HS-27A (cell line): ENCODE measurements at regions not wholly inside any gene's neighbourhood (a gene's known extent, or its start where the extent isn't known, plus 50 kb on each side); places are given as distances from the start of the nearest gene placed in this dataset.
A peak's percentile ranks its signal among the peaks of the same experiment; 100 is the strongest.

ENCODE experiments used
- DNase-seq: peaks from one replicate; pipeline ENCODE4 v3.0.0-alpha.2; 2012; ENCODE audit warnings: low read depth, missing footprints

DNA sequence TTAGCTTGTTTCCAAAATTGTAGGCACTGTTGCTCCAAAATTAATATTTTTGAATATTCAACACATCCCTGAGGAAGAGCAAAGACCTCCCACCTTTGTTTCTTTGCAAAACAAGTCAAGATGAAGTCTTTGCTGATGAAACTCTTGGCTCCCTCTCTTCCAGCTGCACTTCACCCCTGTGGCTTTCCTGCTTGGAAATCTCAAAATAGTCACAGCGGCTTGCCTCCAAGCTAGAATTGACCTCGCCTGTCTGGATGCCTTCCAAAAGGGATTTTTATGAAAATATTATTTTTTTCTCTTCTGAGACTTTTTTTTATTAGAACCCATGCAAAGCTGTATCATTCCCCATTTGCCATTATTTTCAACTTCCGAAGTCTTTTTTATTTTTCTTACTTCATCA lies 71.1 kb upstream of the MROH9 start:
- DNase-seq, result no peak

DNA sequence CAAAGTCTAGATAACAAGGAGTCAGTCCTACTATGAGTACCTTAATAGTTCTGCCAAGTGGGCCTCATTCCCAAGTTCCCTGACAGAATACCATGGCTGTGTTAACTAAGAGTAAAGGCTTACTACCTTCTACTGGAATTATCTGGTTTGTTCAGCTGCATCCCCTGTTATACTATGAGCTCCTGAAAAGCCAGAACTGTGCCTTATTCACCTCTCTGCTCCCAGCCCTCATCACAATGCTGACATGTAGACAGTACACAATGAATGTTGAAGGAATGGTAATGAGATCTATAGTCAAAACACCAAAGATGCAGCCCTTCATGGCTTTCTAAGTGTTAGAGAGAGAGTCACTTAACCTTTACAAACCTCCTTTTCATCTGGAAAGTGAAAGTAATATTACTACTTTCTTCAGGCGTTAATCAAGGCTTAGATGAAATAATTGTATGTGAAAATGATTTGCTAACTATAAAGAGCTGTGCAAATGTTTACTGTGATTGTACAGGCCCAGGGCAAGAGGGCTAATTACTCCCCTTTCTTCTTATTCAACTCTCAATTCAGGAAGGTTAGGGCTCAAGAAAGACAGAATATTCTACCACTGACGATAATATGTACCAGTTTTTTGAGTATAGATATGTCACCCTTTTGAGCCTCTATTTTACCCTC lies 70.3 kb upstream of the MROH9 start:
- no peak for DNase-seq

- DNase-seq, result no peak
Observed at GRCh38 chr1:170866646-170867045, 68.7 kb upstream of the MROH9 start.

DNA sequence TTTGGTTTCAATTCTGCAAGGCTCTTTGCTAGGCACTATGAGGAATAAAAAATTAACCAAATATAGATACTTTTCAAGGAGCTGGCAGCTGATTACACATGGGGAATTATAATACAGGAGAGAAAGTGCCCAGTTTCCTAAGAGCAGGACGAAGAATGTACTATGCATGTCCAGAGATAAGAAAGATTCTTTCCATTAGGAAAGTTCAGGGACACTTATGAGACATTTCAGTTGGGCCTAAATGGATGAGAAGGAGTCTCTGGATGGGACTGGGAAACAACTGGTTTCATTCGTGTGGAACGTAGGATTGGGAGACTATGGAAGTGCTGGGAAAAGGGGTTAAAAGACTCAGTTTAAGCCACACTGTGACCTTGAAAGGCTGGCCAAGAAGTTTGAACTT lies 63.5 kb upstream of the MROH9 start:
- DNase-seq, result no peak

- DNase-seq, result no peak
Observed at GRCh38 chr1:170872663-170873062, 62.7 kb upstream of the MROH9 start.

GRCh38 chr1:170874671-170875070 lies 60.7 kb upstream of the MROH9 start:
- DNase-seq, result no peak

DNA sequence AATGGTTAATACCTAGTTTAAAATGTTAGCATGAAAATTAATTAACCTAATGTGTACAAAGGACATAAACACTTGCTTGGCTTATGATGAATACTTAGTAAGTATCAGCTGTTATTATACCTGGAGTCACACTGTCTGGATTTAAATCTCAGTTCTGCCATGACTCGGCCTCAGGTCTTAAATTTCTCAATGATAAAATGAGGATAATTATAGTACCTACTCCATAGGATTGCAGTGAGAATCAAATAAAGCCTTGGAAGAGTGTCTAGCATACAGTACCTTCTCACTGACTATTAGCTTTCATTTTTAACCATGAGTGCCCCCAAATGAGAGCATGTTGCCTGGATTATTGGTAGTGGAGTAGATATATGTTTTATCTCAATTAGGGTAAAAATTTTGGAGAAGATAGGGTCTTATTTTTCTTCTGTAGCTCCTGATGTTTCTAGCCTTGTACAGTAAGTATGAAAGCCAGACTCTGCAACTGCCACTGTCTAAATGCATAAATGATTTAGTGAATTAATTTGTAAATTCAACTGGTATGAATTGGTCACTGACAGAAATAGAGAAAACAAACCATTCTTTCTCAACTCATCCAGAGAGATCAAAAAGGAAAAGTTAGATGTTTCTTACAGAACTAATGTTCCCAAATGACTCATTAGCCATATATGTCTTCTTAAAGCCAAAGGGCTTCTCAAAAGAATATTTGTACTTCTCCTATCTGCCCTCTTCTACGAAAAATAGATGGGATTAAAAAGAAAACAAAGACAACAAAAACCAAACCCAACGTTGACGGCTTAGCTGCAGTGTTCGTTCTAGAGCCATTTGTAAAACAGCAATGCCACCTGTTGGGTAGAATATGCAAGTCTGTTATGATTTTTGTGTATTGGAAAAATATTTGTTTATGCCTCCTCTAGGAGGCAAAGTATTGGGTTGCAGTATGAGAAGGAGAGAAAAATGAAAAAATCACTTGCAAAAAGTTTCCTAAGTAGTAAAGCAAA lies 53.8 kb upstream of the MROH9 start:
- peak; percentile 24 for DNase-seq
